NB4 (cell line): ENCODE measurements at regions not wholly inside any gene's neighbourhood (a gene's known extent, or its start where the extent isn't known, plus 50 kb on each side); places are given as distances from the start of the nearest gene placed in this dataset.

Source experiments
- DNase-seq: peaks from one replicate; pipeline ENCODE4 v3.0.0; 2010; ENCODE audit warnings: low read depth
- H3K4me3 ChIP-seq: one replicate; pipeline ENCODE4 v1.5.1; 2011; ENCODE audit warnings: mild to moderate bottlenecking, low read depth, low read length, moderate library complexity
- MYC ChIP-seq: IDR thresholded peaks from 2 replicates; pipeline ENCODE4 v1.6.1; 2011; ENCODE audit warnings: low read depth, low read length
- POLR2A ChIP-seq: IDR thresholded peaks from 2 replicates; pipeline ENCODE4 v1.6.1; 2011; ENCODE audit warnings: mild to moderate bottlenecking; ENCODE audit not compliant: insufficient read length; ENCODE audit errors: extremely low read depth
- TF ChIP-seq, protein P1 (sequence below): IDR thresholded peaks from one replicate; pipeline ENCODE4 v1.5.1; 2012; ENCODE audit warnings: low read depth, low read length
- TF ChIP-seq, protein P2 (sequence below): IDR thresholded peaks from 2 replicates; pipeline ENCODE4 v1.6.1; 2011; ENCODE audit warnings: low read depth, low read length

DNA sequence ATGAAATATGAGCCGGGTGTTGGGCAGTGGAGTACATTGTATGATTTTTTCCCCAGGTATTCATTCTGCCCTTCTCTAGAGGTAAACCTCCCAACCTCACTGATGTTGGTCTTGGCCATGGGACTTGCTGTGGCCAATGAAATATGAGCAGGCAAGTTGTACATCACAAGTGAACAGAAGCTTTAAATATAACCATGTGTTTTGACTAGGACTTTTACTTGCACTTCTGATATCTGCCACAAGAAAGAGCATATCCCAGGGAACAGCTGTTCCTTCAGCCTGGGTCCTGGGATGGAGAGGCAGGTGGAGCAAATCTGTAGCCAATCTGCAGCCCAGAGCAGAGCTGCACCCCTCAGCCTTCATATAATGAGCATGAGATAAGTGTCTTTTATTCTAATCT, 109.8 kb upstream of the PALS2 start:
- TF ChIP-seq, protein P1, sequence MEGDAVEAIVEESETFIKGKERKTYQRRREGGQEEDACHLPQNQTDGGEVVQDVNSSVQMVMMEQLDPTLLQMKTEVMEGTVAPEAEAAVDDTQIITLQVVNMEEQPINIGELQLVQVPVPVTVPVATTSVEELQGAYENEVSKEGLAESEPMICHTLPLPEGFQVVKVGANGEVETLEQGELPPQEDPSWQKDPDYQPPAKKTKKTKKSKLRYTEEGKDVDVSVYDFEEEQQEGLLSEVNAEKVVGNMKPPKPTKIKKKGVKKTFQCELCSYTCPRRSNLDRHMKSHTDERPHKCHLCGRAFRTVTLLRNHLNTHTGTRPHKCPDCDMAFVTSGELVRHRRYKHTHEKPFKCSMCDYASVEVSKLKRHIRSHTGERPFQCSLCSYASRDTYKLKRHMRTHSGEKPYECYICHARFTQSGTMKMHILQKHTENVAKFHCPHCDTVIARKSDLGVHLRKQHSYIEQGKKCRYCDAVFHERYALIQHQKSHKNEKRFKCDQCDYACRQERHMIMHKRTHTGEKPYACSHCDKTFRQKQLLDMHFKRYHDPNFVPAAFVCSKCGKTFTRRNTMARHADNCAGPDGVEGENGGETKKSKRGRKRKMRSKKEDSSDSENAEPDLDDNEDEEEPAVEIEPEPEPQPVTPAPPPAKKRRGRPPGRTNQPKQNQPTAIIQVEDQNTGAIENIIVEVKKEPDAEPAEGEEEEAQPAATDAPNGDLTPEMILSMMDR, result no peak
- TF ChIP-seq MYC, result no peak
- TF ChIP-seq, protein P2, sequence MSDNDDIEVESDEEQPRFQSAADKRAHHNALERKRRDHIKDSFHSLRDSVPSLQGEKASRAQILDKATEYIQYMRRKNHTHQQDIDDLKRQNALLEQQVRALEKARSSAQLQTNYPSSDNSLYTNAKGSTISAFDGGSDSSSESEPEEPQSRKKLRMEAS, result no peak
- no peak for TF ChIP-seq POLR2A
- DNase-seq, result no peak
- no peak overlapping the region for H3K4me3 ChIP-seq

DNA sequence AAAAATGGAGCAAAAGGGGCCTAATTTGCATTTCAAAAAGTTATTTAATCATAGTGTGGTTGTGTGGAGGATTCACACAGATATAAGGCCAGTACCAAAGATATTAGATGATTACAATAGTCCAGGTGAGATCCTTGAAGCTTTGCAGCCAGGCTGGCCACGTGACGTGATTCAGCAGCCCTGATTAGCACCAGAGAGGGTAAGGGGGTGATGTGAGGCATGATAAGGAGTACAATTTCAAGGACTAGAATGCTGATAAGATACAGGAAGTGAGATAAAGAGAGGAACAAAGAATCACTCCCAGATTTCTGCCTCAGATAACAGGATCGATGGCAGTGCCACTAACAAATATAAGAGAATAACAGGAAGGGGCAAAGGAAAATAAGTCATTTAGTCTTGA, 108.4 kb upstream of the PALS2 start:
- TF ChIP-seq POLR2A (no peak), MYC (no peak)
- TF ChIP-seq, protein P2, result no peak
- TF ChIP-seq, protein P1, result no peak

DNA sequence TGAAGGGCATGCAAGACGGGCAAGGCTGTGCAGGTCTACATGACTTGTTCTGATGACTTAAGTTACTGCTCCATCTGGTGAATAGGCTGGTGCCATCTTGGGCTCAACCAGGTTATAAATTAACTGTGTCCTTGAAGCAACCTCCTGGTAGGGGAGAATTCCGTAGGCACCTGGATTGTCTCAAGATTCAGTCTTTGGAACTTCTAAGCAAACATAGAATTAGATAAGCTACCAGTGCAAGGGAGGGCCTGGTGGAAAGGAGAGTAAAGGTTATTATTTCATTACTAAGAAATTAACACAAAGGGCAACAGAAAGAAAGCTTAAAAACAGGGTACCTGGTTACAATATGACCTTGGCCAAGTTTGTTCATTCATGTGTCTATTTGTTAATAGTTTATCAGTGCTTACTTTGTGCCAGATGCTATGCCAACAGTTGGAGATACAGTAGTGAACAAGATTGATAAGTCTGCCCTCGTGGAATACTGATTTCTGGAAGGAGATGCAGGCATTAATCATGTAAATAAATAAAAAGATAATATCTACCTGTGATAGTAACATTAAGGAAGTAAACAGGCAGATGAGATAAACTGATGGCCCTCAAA, 107.0 kb upstream of the PALS2 start:
- TF ChIP-seq POLR2A (no peak), MYC (no peak)
- TF ChIP-seq, protein P1, result no peak
- TF ChIP-seq, protein P2, result no peak
- DNase-seq, result no peak
- H3K4me3 ChIP-seq, result no peak overlapping the region

More for the DNA sequence above, 108.4 kb upstream of the PALS2 start:
- no peak for DNase-seq
- H3K4me3 ChIP-seq, result no peak overlapping the region

DNA sequence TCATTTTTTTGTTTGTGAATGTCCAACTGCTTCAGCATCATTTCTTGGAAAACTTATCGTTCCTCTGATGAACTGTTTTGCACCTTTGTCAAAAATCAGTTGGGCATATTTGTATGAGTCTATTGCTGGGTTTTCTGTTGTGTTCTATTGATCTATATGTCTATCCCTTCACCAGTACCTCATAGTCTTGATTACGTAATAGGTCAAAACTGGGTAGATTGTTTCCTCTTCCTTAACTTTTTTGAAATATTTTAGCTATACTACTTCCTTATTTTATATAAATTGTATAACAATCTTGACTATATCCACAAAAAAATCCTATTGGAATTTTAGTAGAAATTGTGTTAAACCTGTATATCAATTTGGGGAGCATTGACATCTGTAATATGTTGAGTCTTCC, 104.1 kb upstream of the PALS2 start:
- H3K4me3 ChIP-seq, result no peak overlapping the region
- DNase-seq, result no peak
- TF ChIP-seq POLR2A (no peak), MYC (no peak)
- TF ChIP-seq, protein P2, result no peak
- TF ChIP-seq, protein P1, result no peak

DNA sequence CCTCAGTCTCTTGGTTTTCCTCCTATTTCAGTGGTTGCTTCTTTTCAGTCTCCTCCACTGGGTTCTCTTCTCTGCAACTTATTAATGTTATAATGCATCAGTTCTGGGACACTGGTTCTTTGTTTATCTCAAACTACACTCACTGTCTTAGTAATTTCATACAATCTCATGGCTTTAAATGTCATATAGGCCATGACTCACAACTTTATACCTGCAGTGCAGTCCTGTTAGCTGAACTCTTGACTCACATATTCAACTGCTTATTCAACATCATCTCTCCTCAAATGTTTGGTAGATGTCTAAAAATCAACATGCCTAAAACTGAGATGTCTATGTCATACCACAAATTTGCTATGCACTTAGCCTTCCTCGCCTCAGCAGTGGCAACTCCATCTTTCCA, 101.2 kb upstream of the PALS2 start:
- TF ChIP-seq, protein P2, result no peak
- no peak for TF ChIP-seq MYC
- TF ChIP-seq POLR2A, result no peak
- TF ChIP-seq, protein P1, result no peak
- H3K4me3 ChIP-seq, result no peak overlapping the region

DNA sequence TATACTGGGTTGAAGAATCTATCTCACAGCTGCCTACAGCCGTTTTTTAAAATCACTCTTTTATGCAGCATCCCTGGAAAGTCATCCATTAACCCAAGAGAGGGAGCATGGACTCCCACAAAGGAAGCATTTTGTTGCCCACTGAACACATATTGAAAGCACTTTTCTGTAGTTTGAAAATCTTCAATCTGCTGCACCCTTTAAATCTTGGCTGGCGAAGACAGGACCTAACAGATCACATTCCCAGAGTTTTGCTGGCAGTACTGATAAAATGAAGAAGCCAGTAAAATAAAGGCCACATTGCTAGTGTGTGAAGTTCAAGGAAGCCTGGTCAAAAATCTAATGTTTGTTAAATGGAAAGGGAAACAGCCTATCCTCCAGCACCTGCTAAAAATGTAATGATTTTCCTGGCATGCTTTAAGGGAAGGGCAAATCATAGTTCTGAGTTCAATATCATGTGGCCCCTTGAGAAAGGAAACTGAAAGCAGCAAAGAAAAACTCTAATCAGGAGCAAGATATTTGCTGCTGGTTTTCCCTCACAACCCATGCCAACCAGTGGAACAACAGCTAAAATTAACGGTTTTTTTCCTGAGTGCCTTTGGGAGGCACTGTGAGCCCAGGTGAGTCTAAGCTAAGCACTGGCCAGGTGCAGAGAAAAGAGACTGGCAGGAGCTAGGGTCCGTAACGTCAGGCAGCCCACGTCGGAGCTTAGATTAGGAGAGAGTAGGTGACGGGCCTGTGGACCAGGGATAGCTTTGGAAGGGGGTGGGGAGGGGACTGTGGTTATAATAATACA, 97.9 kb upstream of the PALS2 start:
- no peak for DNase-seq
- no peak for TF ChIP-seq POLR2A
- no peak for TF ChIP-seq MYC
- TF ChIP-seq, protein P2, result no peak
- TF ChIP-seq, protein P1, result no peak

More for the DNA sequence above, 101.2 kb upstream of the PALS2 start:
- no peak for DNase-seq

More for the DNA sequence above, 97.9 kb upstream of the PALS2 start:
- H3K4me3 ChIP-seq, result no peak overlapping the region
